HEK293T (cell line): ENCODE measurements at regions not wholly inside any gene's neighbourhood (a gene's known extent, or its start where the extent isn't known, plus 50 kb on each side); places are given as distances from the start of the nearest gene placed in this dataset.

Source experiments
- CTCF ChIA-PET: fragments of 350-600 bp; formaldehyde crosslinking; extraction: SDS; loops from one replicate; lab custom pipeline; 2021; ENCODE audit warnings: antibody characterized with exemption, inconsistent platforms; lab: Yijun Ruan, JAX
- POLR2A ChIA-PET: fragments of 350-600 bp; formaldehyde crosslinking; extraction: SDS; loops from one replicate; lab custom pipeline; 2020; ENCODE audit warnings: antibody characterized with exemption, inconsistent platforms; lab: Yijun Ruan, JAX
- DNase-seq: peaks from one replicate; pipeline ENCODE4 v3.0.0; 2012; ENCODE audit warnings: mixed read lengths; ENCODE audit errors: extremely low spot score
- ARNT ChIP-seq: fragments of 450-650 bp; IDR thresholded peaks from 2 replicates; pipeline ENCODE4 v1.6.1; 2017; ENCODE audit warnings: mild to moderate bottlenecking
- BHLHE40 ChIP-seq: fragments of 450-650 bp; IDR thresholded peaks from 2 replicates; pipeline ENCODE4 v1.6.1; 2016; ENCODE audit warnings: mild to moderate bottlenecking, moderate library complexity, borderline replicate concordance
- CTBP1 ChIP-seq: fragments of 450-650 bp; IDR thresholded peaks from 2 replicates; pipeline ENCODE4 v1.6.1; 2016; ENCODE audit warnings: borderline replicate concordance
- ELF4 ChIP-seq: fragments of 450-650 bp; IDR thresholded peaks from 2 replicates; pipeline ENCODE4 v1.6.1; 2017; ENCODE audit warnings: antibody characterized with exemption
- FOXA1 ChIP-seq: fragments of 450-650 bp; IDR thresholded peaks from 2 replicates; pipeline ENCODE4 v1.6.1; 2016; ENCODE audit warnings: mild to moderate bottlenecking
- FOXK2 ChIP-seq: fragments of 450-650 bp; IDR thresholded peaks from 2 replicates; pipeline ENCODE4 v1.6.1; 2016; ENCODE audit warnings: mild to moderate bottlenecking
- FOXM1 ChIP-seq: fragments of 450-650 bp; IDR thresholded peaks from 2 replicates; pipeline ENCODE4 v1.6.1; 2017; ENCODE audit warnings: mild to moderate bottlenecking, borderline replicate concordance
- HDGF ChIP-seq: fragments of 450-650 bp; IDR thresholded peaks from 2 replicates; pipeline ENCODE4 v1.6.1; 2017; ENCODE audit warnings: antibody characterized with exemption, borderline replicate concordance
- L3MBTL2 ChIP-seq: fragments of 450-650 bp; conservative IDR thresholded peaks from 2 replicates; pipeline ENCODE4 v1.6.1; 2016; ENCODE audit warnings: mild to moderate bottlenecking
- LEF1 ChIP-seq: fragments of 450-650 bp; IDR thresholded peaks from 2 replicates; pipeline ENCODE4 v1.6.1; 2017; ENCODE audit warnings: mild to moderate bottlenecking, borderline replicate concordance
- NFRKB ChIP-seq: fragments of 450-650 bp; IDR thresholded peaks from 2 replicates; pipeline ENCODE4 v1.6.1; 2016; ENCODE audit warnings: mild to moderate bottlenecking, moderate library complexity
- SP1 ChIP-seq: fragments of 450-650 bp; IDR thresholded peaks from 2 replicates; pipeline ENCODE4 v1.6.1; 2017
- SUZ12 ChIP-seq: fragments of 450-650 bp; IDR thresholded peaks from 2 replicates; pipeline ENCODE4 v1.6.1; 2016; ENCODE audit warnings: mild to moderate bottlenecking
- TARDBP ChIP-seq: fragments of 450-650 bp; IDR thresholded peaks from 2 replicates; pipeline ENCODE4 v1.6.1; 2016
- ZNF384 ChIP-seq: fragments of 450-650 bp; IDR thresholded peaks from 2 replicates; pipeline ENCODE4 v1.6.1; 2016
- TF ChIP-seq, protein P1 (sequence below): fragments of 450-650 bp; IDR thresholded peaks from 2 replicates; pipeline ENCODE4 v1.6.1; 2016

DNA sequence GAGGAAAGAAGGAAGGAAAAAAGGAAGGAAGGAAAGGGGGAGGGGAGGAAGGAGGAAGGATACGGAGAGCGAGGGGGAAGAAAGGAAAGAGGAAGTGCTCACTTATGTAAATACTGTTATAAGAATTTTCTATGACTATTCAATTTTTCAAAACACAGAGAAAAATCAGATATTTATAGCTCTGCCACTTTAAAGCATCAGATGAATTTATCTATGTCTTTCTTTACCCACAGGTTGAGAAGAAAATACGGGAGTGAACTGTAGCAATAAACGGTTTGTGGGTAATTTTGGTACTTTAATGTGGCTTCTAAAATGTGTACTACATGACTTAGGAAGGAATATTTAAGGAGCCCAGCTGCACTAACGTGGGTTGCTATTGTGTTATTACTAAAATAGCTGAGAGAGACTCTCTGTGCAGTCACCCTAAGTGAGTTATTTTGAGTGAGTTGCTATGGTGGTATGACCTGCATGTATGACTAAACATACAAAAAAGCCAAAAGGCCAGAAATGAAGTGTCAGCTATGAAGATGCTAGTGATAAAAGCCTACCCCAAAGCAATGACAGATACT lies 225.5 kb downstream of the SOD2 start:
- POLR2A ChIA-PET, result no interaction called here
- TF ChIP-seq NFRKB (no peak), TARDBP (no peak), CTBP1 (no peak)
- CTCF ChIA-PET, result no interaction called here
- DNase-seq, result no peak

- DNase-seq, result no peak
- POLR2A ChIA-PET, result no interaction called here
- no peak for TF ChIP-seq NFRKB
- CTCF ChIA-PET, result no interaction called here
Observed at GRCh38 chr6:159466926-159467325, 226.1 kb downstream of the SOD2 start.

DNA sequence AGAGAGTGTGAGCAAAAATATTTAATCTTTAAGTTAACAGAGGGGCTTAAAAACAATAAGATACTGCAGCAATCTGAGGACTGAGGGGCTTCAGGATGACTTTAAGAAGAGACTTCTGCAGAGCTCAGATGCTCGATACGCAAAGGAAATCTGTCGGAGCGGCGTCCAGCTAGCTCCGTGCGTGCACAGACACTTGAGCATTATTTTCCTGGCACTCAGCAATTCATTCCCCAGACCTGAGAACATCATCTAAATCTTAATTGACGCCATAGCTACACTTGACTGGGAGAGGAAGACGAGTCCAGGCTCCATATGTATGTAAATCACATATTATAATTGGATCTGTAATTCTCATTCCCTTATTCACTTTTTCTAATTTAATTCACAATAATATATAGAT lies 228.2 kb downstream of the SOD2 start:
- DNase-seq, result no peak
- TF ChIP-seq BHLHE40 (no peak), TARDBP (no peak), FOXA1 (no peak), FOXK2 (no peak)
- TF ChIP-seq, protein P1, sequence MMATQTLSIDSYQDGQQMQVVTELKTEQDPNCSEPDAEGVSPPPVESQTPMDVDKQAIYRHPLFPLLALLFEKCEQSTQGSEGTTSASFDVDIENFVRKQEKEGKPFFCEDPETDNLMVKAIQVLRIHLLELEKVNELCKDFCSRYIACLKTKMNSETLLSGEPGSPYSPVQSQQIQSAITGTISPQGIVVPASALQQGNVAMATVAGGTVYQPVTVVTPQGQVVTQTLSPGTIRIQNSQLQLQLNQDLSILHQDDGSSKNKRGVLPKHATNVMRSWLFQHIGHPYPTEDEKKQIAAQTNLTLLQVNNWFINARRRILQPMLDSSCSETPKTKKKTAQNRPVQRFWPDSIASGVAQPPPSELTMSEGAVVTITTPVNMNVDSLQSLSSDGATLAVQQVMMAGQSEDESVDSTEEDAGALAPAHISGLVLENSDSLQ, result no peak
- ChIA-PET POLR2A (no interaction called here), CTCF (no interaction called here)

GRCh38 chr6:159463119-159463829 lies 229.8 kb downstream of the SOD2 start:
- ChIA-PET CTCF (interaction anchor here (0.6 to 1.3 kb wide), 4 partner anchors 14 to 289 kb away, joined by 3 to 4 read pairs (median 4); no protein-coding TSS in a partner anchor), POLR2A (no interaction called here)
- TF ChIP-seq SP1 (no peak), FOXM1 (no peak), FOXA1 (no peak), ZNF384 (no peak), HDGF (no peak), FOXK2 (no peak), ELF4 (no peak), L3MBTL2 (no peak), CTBP1 (no peak), BHLHE40 (no peak), SUZ12 (no peak), ARNT (no peak), LEF1 (no peak), NFRKB (no peak), TARDBP (no peak)
- TF ChIP-seq, protein P1, result no peak
- peak; percentile 24 for DNase-seq

- ChIA-PET POLR2A (no interaction called here), CTCF (interaction anchor here (1.3 to 1.5 kb wide), 2 partner anchors 13 to 245 kb away, joined by 4 to 5 read pairs; no protein-coding TSS in a partner anchor)
- DNase-seq, result no peak
- TF ChIP-seq SP1 (no peak), FOXK2 (no peak), ELF4 (no peak), SUZ12 (no peak), NFRKB (no peak), LEF1 (no peak), FOXA1 (no peak)
- TF ChIP-seq, protein P1, result no peak
Observed at GRCh38 chr6:159462431-159462830, 230.6 kb downstream of the SOD2 start.

- ChIA-PET POLR2A (no interaction called here), CTCF (interaction anchor here (1.3 to 1.5 kb wide), 2 partner anchors 12 to 244 kb away, joined by 4 to 5 read pairs; no protein-coding TSS in a partner anchor)
Observed at GRCh38 chr6:159461998-159462397, 231.0 kb downstream of the SOD2 start.

DNA sequence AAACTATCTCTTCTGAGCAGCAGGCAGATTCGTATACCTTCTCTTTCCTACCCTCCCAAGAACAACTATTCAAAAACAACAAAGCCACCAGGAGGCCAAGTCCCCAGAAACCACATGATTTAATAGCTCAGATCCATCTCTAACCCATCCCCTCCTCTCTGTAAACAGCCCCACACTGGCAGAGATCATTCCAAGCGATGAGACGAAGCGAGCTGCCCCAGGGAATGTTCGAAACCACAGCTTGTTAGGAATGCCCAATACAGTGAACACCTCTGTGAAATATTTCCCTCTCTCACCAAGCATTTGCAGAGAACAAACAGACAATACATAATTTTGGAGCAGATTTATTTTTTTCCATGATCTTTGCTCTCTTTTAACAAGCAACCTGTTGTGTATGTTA lies 231.8 kb downstream of the SOD2 start:
- no peak for TF ChIP-seq ARNT
- no peak for TF ChIP-seq BHLHE40
- TF ChIP-seq, protein P1, result no peak
- no peak for TF ChIP-seq SP1
- no peak for TF ChIP-seq CTBP1
- no peak for TF ChIP-seq FOXK2
- no peak for TF ChIP-seq FOXM1
- no peak for DNase-seq
- POLR2A ChIA-PET, result no interaction called here
- CTCF ChIA-PET, result interaction anchor here (0.6 to 1.5 kb wide), 3 partner anchors 31 to 1261 kb away, joined by 3 to 5 read pairs (median 3); no protein-coding TSS in a partner anchor

More at GRCh38 chr6:159461998-159462397, 231.0 kb downstream of the SOD2 start:
- no peak for DNase-seq
- no peak for TF ChIP-seq HDGF
